ENCODE measurements at regions not wholly inside any gene's neighbourhood (a gene's known extent, or its start where the extent isn't known, plus 50 kb on each side); places are given as distances from the start of the nearest gene placed in this dataset.

DNA sequence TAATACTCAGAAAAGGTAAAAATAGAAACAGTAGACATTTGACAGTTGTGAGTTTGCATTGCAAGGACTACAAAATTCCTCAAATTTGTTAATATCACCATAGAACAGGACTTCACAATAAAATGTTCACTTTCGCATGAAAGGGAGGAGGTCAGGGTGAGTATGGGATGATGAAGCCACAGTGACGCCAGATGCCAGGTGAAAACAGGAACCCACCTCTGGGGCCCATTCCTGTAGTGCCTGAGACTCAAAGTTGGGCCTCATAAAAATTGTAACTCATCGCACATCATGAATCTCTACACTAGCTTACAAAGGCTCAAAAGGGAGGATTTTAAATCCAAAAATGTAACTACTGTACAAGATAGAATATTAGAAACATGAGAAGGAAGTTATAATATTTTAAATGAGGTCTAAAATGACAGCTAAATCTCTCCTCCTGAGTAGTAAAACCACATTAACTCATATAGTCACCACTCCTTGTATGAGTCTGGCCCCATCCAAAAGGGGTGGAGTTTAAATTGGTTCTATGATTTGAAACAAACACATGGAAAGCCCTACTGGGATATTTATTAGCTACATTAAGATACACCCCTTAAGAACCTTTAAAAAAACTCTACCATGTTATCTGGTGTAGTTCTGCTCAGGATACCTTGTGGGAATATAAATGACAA, 93.7 kb downstream of the ETS2 start:
- no peak for TF ChIP-seq CTCF (IDR thresholded peaks at IDR 0.05)
- no peak for TF ChIP-seq POLR2AphosphoS5 (IDR thresholded peaks at IDR 0.05)
- no peak for TF ChIP-seq POLR2A (IDR thresholded peaks at IDR 0.05)
- 65% methylated on average over 3 of the region's 3 CpGs for WGBS
- Histone ChIP-seq H3K27me3 (replicated peaks; ENCODE audit: insufficient read depth) (no peaks in the 10 kb centered on the region), H3K36me3 (no peaks in the 10 kb centered on the region), H3K9me3 (no peaks in the 10 kb centered on the region), H3K4me1 (replicated peaks) (no peaks in the 10 kb centered on the region), H3K27ac (no peak overlapping the region), H3K4me3 (no peak overlapping the region)
- intact Hi-C loops (cut with DNase I): loop anchor here (5.0 to 10.0 kb wide), 2 partner anchors 92 to 145 kb away; partner anchors contain the start of gene ETS2
- DNase-seq (ENCODE audit: low spot score): no peak

DNA sequence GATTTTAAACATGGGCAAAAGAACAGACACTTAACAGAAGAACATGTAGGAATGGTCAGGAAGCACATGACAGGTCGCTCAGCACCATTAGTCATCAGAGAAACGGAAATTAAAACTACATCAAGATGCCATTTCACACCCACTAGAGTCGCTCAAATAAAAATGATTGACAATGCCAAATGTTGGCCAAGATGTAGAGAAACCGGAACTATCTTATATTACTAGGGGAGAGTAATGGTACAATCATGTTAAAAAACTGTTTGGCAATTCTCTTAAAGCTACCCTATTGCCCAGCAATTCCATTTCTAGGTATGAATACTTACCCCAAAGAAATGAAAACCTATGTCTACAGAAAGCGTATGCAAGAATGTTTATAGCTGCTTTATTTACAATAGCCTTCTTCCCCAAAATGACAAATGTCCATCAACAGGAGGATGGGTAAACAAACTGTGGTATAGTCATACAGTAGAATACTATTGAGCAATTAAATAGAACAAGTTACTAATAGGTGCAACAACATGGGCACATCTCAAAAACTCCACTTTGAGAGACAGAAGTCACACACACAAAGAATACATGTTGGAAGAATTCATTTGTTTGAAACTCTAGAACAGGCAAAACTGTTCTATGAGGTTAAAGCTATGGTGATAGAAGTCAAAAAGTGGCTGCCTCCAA, 92.8 kb downstream of the ETS2 start:
- peak; percentile 27 for TF ChIP-seq POLR2AphosphoS5 (IDR thresholded peaks at IDR 0.05)
- TF ChIP-seq POLR2A (IDR thresholded peaks at IDR 0.05): no peak
- Histone ChIP-seq H3K36me3 (no peaks in the 10 kb centered on the region), H3K27me3 (replicated peaks; ENCODE audit: insufficient read depth) (no peaks in the 10 kb centered on the region), H3K27ac (peak overlapping the region in 1 of 2 donors; percentile 43), H3K4me1 (replicated peaks) (no peaks in the 10 kb centered on the region), H3K9me3 (no peaks in the 10 kb centered on the region), H3K4me3 (no peak overlapping the region)
- no peak for DNase-seq (ENCODE audit: low spot score)
- 36% methylated on average over 5 of the region's 5 CpGs for WGBS
- intact Hi-C loops (cut with DNase I): loop anchor here (5.0 to 10.0 kb wide), 2 partner anchors 91 to 144 kb away; partner anchors contain the start of gene ETS2

GRCh38 chr21:38897532-38898421, 92.0 kb downstream of the ETS2 start:
- no peaks in the 10 kb centered on the region for H3K9me3 ChIP-seq
- H3K27ac ChIP-seq: peak overlapping the region; percentile 11 to 55
- no peaks in the 10 kb centered on the region for H3K4me1 ChIP-seq (replicated peaks)
- intact Hi-C loops (cut with DNase I): loop anchor here (5.0 to 10.0 kb wide), 2 partner anchors 90 to 143 kb away; partner anchors contain the start of gene ETS2
- no peaks in the 10 kb centered on the region for H3K36me3 ChIP-seq
- no peaks in the 10 kb centered on the region for H3K27me3 ChIP-seq (replicated peaks; ENCODE audit: insufficient read depth)
- TF ChIP-seq POLR2A (IDR thresholded peaks at IDR 0.05): no peak
- TF ChIP-seq POLR2AphosphoS5 (IDR thresholded peaks at IDR 0.05): peak; percentile 78
- no peak for TF ChIP-seq CTCF (IDR thresholded peaks at IDR 0.05)
- H3K4me3 ChIP-seq: no peak overlapping the region
- peak; percentile 38 for DNase-seq (ENCODE audit: low spot score)
- 11% methylated on average over 6 of the region's 6 CpGs for WGBS

DNA sequence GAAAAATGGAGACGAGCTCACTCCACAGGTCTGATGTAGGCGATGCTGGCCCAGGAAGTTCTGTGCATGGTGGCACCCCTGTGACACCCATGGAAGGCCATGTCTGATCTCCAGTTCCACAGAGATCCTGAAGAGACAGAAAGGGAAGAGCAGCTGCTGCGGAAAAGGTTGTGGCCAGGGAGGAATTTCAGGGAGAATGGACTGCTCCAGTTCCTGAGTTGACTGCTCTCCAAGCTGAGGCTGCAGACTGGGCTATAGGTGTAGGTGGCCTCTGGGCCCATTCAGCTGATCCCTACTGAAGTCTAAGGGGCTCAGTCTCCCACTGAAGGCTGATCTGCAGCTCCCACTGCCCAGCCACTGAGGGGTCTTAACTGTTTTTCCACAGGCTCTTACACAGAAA, 89.2 kb downstream of the ETS2 start:
- WGBS: 96% methylated on average over 3 of the region's 3 CpGs
- H3K9me3 ChIP-seq: no peaks in the 10 kb centered on the region
- no peak for DNase-seq (ENCODE audit: low spot score)
- no peaks in the 10 kb centered on the region for H3K27me3 ChIP-seq (replicated peaks; ENCODE audit: insufficient read depth)
- H3K4me3 ChIP-seq: no peak overlapping the region
- TF ChIP-seq POLR2A (IDR thresholded peaks at IDR 0.05) (no peak), POLR2AphosphoS5 (IDR thresholded peaks at IDR 0.05) (no peak), CTCF (IDR thresholded peaks at IDR 0.05) (no peak)
- no peaks in the 10 kb centered on the region for H3K36me3 ChIP-seq
- no peaks in the 10 kb centered on the region for H3K4me1 ChIP-seq (replicated peaks)
- H3K27ac ChIP-seq: no peak overlapping the region
- intact Hi-C loops (cut with DNase I): loop anchor here (5.0 to 10.0 kb wide), 2 partner anchors 88 to 140 kb away; partner anchors contain the start of gene ETS2

Data from prostate gland (tissue), 2 donors.